ENCODE measurements at regions not wholly inside any gene's neighbourhood (a gene's known extent, or its start where the extent isn't known, plus 50 kb on each side); places are given as distances from the start of the nearest gene placed in this dataset.

DNA sequence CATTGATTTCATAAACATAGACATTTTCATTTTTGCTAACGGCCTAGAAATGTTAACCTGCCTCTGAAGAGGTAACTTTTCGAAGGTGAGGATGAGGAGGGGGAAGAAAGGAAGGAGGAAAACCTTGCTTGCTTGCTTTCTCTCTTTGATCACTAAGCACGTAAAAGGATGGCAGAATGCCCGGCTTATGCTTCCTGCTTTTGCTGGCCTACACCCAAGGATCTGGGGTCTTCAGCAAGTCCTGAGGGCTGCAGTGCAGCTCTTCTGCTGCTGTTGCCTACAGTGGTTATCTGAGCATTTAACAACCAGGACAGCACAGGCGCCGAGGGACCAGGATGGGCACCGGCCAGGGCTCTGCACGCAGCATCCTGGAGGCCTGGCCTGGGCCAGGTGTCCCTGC, 150.8 kb upstream of the TAB2 start:
- Histone ChIP-seq H3K9me3 (ENCODE audit: control insufficient read depth, low read depth, low read length) (no peaks in the 10 kb centered on the region), H3K27ac (ENCODE audit: control insufficient read depth, insufficient read depth, low read length) (no peak overlapping the region), H2AFZ (ENCODE audit: control insufficient read depth, low read length) (no peak overlapping the region), H3K4me2 (ENCODE audit: control insufficient read depth, extremely low read depth, insufficient read depth, low read depth, low read length) (no peak overlapping the region), H3K36me3 (ENCODE audit: control insufficient read depth in 2 of 2, extremely low read depth in 1 of 2, insufficient read depth in 2 of 2, low read length in 2 of 2) (no peaks in the 10 kb centered on the region), H4K20me1 (ENCODE audit: control insufficient read depth, extremely low read depth, insufficient read depth, low read length) (no peaks in the 10 kb centered on the region), H3K4me1 (ENCODE audit: control insufficient read depth, extremely low read depth, insufficient read depth, low read length) (no peaks in the 10 kb centered on the region), H3K9ac (ENCODE audit: control insufficient read depth, extremely low read depth, insufficient read depth, low read length) (no peak overlapping the region), H3K79me2 (ENCODE audit: control insufficient read depth, insufficient read depth, low read length) (no peaks in the 10 kb centered on the region), H3K27me3 (ENCODE audit: control insufficient read depth, extremely low read depth, insufficient read depth, low read length) (no peaks in the 10 kb centered on the region), H3K9me1 (ENCODE audit: control insufficient read depth, extremely low read depth, insufficient read depth, low read length) (no peaks in the 10 kb centered on the region), H3K4me3 (ENCODE audit: control insufficient read depth in 2 of 3, extremely low read depth in 1 of 3, insufficient read depth in 2 of 3, low read depth in 1 of 3, low read length in 3 of 3) (no peak overlapping the region)
- dilution Hi-C loops (cut with MboI; ENCODE audit: extremely low pct_ligation_motif_present, low sequenced_read_pairs): no loop called here
- FAIRE-seq (no peak), DNase-seq (ENCODE audit: low read depth, low spot score) (no peak)
- TF ChIP-seq, protein P1, sequence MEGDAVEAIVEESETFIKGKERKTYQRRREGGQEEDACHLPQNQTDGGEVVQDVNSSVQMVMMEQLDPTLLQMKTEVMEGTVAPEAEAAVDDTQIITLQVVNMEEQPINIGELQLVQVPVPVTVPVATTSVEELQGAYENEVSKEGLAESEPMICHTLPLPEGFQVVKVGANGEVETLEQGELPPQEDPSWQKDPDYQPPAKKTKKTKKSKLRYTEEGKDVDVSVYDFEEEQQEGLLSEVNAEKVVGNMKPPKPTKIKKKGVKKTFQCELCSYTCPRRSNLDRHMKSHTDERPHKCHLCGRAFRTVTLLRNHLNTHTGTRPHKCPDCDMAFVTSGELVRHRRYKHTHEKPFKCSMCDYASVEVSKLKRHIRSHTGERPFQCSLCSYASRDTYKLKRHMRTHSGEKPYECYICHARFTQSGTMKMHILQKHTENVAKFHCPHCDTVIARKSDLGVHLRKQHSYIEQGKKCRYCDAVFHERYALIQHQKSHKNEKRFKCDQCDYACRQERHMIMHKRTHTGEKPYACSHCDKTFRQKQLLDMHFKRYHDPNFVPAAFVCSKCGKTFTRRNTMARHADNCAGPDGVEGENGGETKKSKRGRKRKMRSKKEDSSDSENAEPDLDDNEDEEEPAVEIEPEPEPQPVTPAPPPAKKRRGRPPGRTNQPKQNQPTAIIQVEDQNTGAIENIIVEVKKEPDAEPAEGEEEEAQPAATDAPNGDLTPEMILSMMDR (optimal IDR thresholded peaks at IDR 0.05 in 1 of 3, IDR thresholded peaks at IDR 0.05 in 1 of 3, conservative IDR thresholded peaks at IDR 0.05 in 1 of 3; ENCODE audit: extremely low read depth in 1 of 3, insufficient read depth in 2 of 3, low read length in 3 of 3): no peak
- TF ChIP-seq EZH2 (IDR thresholded peaks at IDR 0.05; ENCODE audit: low read length): no peak

DNA sequence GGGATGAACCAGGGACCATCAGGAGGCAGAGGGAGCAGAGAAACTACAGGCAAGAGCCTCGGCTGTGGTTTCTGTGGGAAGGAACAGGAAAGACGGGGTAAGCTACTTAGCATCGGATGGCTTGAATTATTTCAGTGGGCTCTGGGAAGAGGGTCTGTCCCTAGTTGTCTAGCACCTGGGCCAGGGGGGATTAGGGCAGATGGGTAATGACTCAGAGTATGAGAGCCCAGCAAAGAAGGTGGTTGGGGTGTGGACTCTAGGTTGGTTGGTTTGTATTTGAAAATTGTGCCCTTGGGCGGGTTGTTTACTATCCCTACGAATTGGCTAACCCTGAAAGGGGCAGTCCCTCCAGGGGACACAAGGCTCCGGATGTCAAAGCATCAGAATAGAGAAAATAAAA, 148.5 kb upstream of the TAB2 start:
- Histone ChIP-seq H3K4me2 (ENCODE audit: control insufficient read depth, extremely low read depth, insufficient read depth, low read depth, low read length) (no peak overlapping the region), H3K4me3 (ENCODE audit: control insufficient read depth in 2 of 3, extremely low read depth in 1 of 3, insufficient read depth in 2 of 3, low read depth in 1 of 3, low read length in 3 of 3) (no peak overlapping the region), H2AFZ (ENCODE audit: control insufficient read depth, low read length) (no peak overlapping the region), H3K9ac (ENCODE audit: control insufficient read depth, extremely low read depth, insufficient read depth, low read length) (no peak overlapping the region), H3K9me3 (ENCODE audit: control insufficient read depth, low read depth, low read length) (no peaks in the 10 kb centered on the region), H3K4me1 (ENCODE audit: control insufficient read depth, extremely low read depth, insufficient read depth, low read length) (no peaks in the 10 kb centered on the region), H3K9me1 (ENCODE audit: control insufficient read depth, extremely low read depth, insufficient read depth, low read length) (no peaks in the 10 kb centered on the region), H4K20me1 (ENCODE audit: control insufficient read depth, extremely low read depth, insufficient read depth, low read length) (no peaks in the 10 kb centered on the region), H3K27ac (ENCODE audit: control insufficient read depth, insufficient read depth, low read length) (no peak overlapping the region), H3K79me2 (ENCODE audit: control insufficient read depth, insufficient read depth, low read length) (no peaks in the 10 kb centered on the region), H3K36me3 (ENCODE audit: control insufficient read depth in 2 of 2, extremely low read depth in 1 of 2, insufficient read depth in 2 of 2, low read length in 2 of 2) (no peaks in the 10 kb centered on the region), H3K27me3 (ENCODE audit: control insufficient read depth, extremely low read depth, insufficient read depth, low read length) (no peaks in the 10 kb centered on the region)
- dilution Hi-C loops (cut with MboI; ENCODE audit: extremely low pct_ligation_motif_present, low sequenced_read_pairs): no loop called here
- TF ChIP-seq, protein P1 (optimal IDR thresholded peaks at IDR 0.05 in 1 of 3, IDR thresholded peaks at IDR 0.05 in 1 of 3, conservative IDR thresholded peaks at IDR 0.05 in 1 of 3; ENCODE audit: extremely low read depth in 1 of 3, insufficient read depth in 2 of 3, low read length in 3 of 3): no peak
- TF ChIP-seq EZH2 (IDR thresholded peaks at IDR 0.05; ENCODE audit: low read length): no peak
- DNase-seq (ENCODE audit: low read depth, low spot score): no peak
- FAIRE-seq: no peak

Data from keratinocyte (primary cell).